GM12878 (cell line): ENCODE measurements at regions not wholly inside any gene's neighbourhood (a gene's known extent, or its start where the extent isn't known, plus 50 kb on each side); places are given as distances from the start of the nearest gene placed in this dataset.

Experiments used
- ATAC-seq: fragments of 200-7000 bp; cut with Tn5 transposase; 3 replicates; pipeline ENCODE4 v1.9.1; 2020; ENCODE audit warnings: mild to moderate bottlenecking, moderate library complexity
- BruUV-seq: library from RNA; stranded (reverse); fragments of 400-500 nt; replicated peaks from 2 replicates; lab custom pipeline; 2021; lab: Mats Ljungman, UMichigan
- CTCF ChIA-PET: fragments of 300-600 bp; sonication (Branson Sonifier 250); formaldehyde crosslinking; extraction: SDS; loops from one replicate; lab custom pipeline; 2021; ENCODE audit warnings: inconsistent platforms; lab: Yijun Ruan, JAX
- POLR2A ChIA-PET: fragments of 350-600 bp; formaldehyde crosslinking; extraction: SDS; loops from one replicate; lab custom pipeline; 2021; ENCODE audit warnings: inconsistent platforms; lab: Charles Lee
- RAD21 ChIA-PET: fragments of 300-600 bp; sonication (Branson Sonifier 250); formaldehyde crosslinking; loops from one replicate; lab custom pipeline; 2023; ENCODE audit warnings: antibody characterized with exemption; ENCODE audit not compliant: unreplicated experiment; lab: Charles Lee
- SMC1A ChIA-PET: fragments of 300-600 bp; sonication (Branson Sonifier 250); formaldehyde crosslinking; loops from one replicate; lab custom pipeline; 2023; ENCODE audit not compliant: unreplicated experiment, uncharacterized antibody; lab: Charles Lee
- DNase-seq: peaks from one replicate; pipeline ENCODE4 v3.0.0-alpha.2; 2011; ENCODE audit warnings: low read depth, low spot score
- FAIRE-seq: peaks from 3 replicates; lab custom pipeline; 2011; peaks lifted over from hg19 to GRCh38; lab: Jason Lieb, UNC
- H2AFZ ChIP-seq: 2 replicates; pipeline ENCODE4 v1.6.0; 2011; ENCODE audit warnings: low read depth, low read length, control low read depth; ENCODE audit not compliant: control insufficient read depth
- H3K27ac ChIP-seq: 2 replicates; pipeline ENCODE4 v1.5.1; 2011; ENCODE audit warnings: control low read depth; ENCODE audit not compliant: control insufficient read depth, insufficient read depth
- H3K27me3 ChIP-seq, 2 experiments: replicated peaks in 1 of 2; 2 replicates each; pipeline versions ENCODE4 v1.6.0 to v1.6.1; 2011; ENCODE audit warnings: low read length in 1 of 2; ENCODE audit not compliant: control insufficient read depth in 2 of 2, insufficient read depth in 2 of 2
- H3K36me3 ChIP-seq, 2 experiments: 2 replicates each; pipeline ENCODE4 v1.5.1; 2011; ENCODE audit warnings: low read length in 1 of 2; ENCODE audit not compliant: control insufficient read depth in 2 of 2, insufficient read depth in 2 of 2
- H3K4me1 ChIP-seq: 2 replicates; pipeline ENCODE4 v1.6.1; 2011; ENCODE audit warnings: mild to moderate bottlenecking, low read length, moderate library complexity, mixed read lengths; ENCODE audit not compliant: control insufficient read depth, insufficient read depth
- H3K4me2 ChIP-seq: 2 replicates; pipeline ENCODE4 v1.6.0; 2011; ENCODE audit warnings: control low read depth; ENCODE audit not compliant: control insufficient read depth, insufficient read depth
- H3K4me3 ChIP-seq: fragments of 200-600 bp; sonication (generic); 2 replicates; pipeline ENCODE4 v1.5.1; 2016
- H3K79me2 ChIP-seq: 2 replicates; pipeline ENCODE4 v1.6.0; 2011; ENCODE audit warnings: low read length; ENCODE audit not compliant: control insufficient read depth, insufficient read depth
- H3K9ac ChIP-seq: 2 replicates; pipeline ENCODE4 v1.8.0; 2011; ENCODE audit warnings: low read length, control low read depth, mixed read lengths; ENCODE audit not compliant: control insufficient read depth, insufficient read depth
- H3K9me3 ChIP-seq: replicated peaks from 3 replicates; pipeline ENCODE4 v1.5.1; 2011; ENCODE audit warnings: mild to moderate bottlenecking, low read length; ENCODE audit not compliant: control insufficient read depth, insufficient read depth
- H4K20me1 ChIP-seq: 2 replicates; pipeline ENCODE4 v1.6.0; 2011; ENCODE audit not compliant: control insufficient read depth, insufficient read depth
- CBX5 ChIP-seq: sonication (generic); IDR thresholded peaks from 2 replicates; pipeline ENCODE4 v1.6.1; 2016; ENCODE audit warnings: low read depth, moderate library complexity, mild to moderate bottlenecking, inconsistent platforms
- CHD4 ChIP-seq: fragments of 200-600 bp; sonication (generic); IDR thresholded peaks from 2 replicates; pipeline ENCODE4 v1.6.1; 2016; ENCODE audit warnings: mild to moderate bottlenecking
- DPF2 ChIP-seq: fragments of 450-650 bp; IDR thresholded peaks from 2 replicates; pipeline ENCODE4 v1.6.1; 2017; ENCODE audit warnings: mild to moderate bottlenecking
- ESRRA ChIP-seq: IDR thresholded peaks from 2 replicates; pipeline ENCODE4 v1.6.1; 2012; ENCODE audit warnings: mild to moderate bottlenecking, low read length, improper control_type of control experiment
- FOXM1 ChIP-seq: IDR thresholded peaks from 2 replicates; pipeline ENCODE4 v1.6.1; 2012; ENCODE audit warnings: low read depth, mild to moderate bottlenecking, inconsistent platforms, low read length, moderate library complexity
- GABPA ChIP-seq: IDR thresholded peaks from 2 replicates; pipeline ENCODE4 v1.6.1; 2014; ENCODE audit warnings: antibody characterized with exemption, low read depth, mild to moderate bottlenecking, inconsistent platforms
- HDGF ChIP-seq: fragments of 450-650 bp; IDR thresholded peaks from 2 replicates; pipeline ENCODE4 v1.6.1; 2016; ENCODE audit warnings: antibody characterized with exemption
- JUNB ChIP-seq: IDR thresholded peaks from 2 replicates; pipeline ENCODE4 v1.6.1; 2016; ENCODE audit warnings: antibody characterized with exemption, mild to moderate bottlenecking
- MYB ChIP-seq: fragments of 150-350 bp; IDR thresholded peaks from 2 replicates; pipeline ENCODE4 v1.6.1; 2014; ENCODE audit warnings: mild to moderate bottlenecking, low read depth, low read length, borderline replicate concordance
- NFIC ChIP-seq: IDR thresholded peaks from 2 replicates; pipeline ENCODE4 v1.6.1; 2012; ENCODE audit warnings: low read depth, mild to moderate bottlenecking, inconsistent platforms, low read length, moderate library complexity
- PML ChIP-seq: IDR thresholded peaks from 2 replicates; pipeline ENCODE4 v1.6.1; 2012; ENCODE audit warnings: low read length, inconsistent platforms
- STAT3 ChIP-seq: IDR thresholded peaks from 2 replicates; pipeline ENCODE4 v1.6.1; 2011; ENCODE audit warnings: low read depth, low read length, improper control_type of control experiment
- WRNIP1 ChIP-seq: IDR thresholded peaks from 2 replicates; pipeline ENCODE4 v1.6.1; 2011; ENCODE audit warnings: low read depth, low read length, improper control_type of control experiment, borderline replicate concordance
- ZNF217 ChIP-seq: fragments of 450-650 bp; IDR thresholded peaks from 2 replicates; pipeline ENCODE4 v1.6.1; 2017; ENCODE audit warnings: antibody characterized with exemption, mild to moderate bottlenecking
- ZNF24 ChIP-seq: fragments of 450-650 bp; IDR thresholded peaks from 2 replicates; pipeline ENCODE4 v1.6.1; 2017; ENCODE audit warnings: antibody characterized with exemption, mild to moderate bottlenecking
- ZNF622 ChIP-seq: fragments of 450-650 bp; IDR thresholded peaks from 2 replicates; pipeline ENCODE4 v1.6.1; 2017; ENCODE audit warnings: mild to moderate bottlenecking, inconsistent platforms
- ZSCAN29 ChIP-seq: fragments of 450-650 bp; IDR thresholded peaks from 2 replicates; pipeline ENCODE4 v1.6.1; 2017; ENCODE audit warnings: mild to moderate bottlenecking, moderate library complexity
- WGBS: methylation state at CpG from one replicate; pipeline ENCODE4 v1.1.6; 2016; ENCODE audit warnings: low lambda C conversion rate; ENCODE audit not compliant: insufficient replicate concordance, insufficient coverage; ENCODE audit errors: missing lambda C conversion rate; 5-methylcytosine and 5-hydroxymethylcytosine counted together
- in situ Hi-C: fragments of 300-500 bp; cut with MboI; formaldehyde crosslinking; loops from 9 replicates; pipeline ENCODE4 v1.14.3; 2018; ENCODE audit warnings: mixed read lengths
- intact Hi-C: fragments of 100-400 bp; cut with micrococcal nuclease; formaldehyde crosslinking; loops from one replicate; pipeline ENCODE4 v1.14.2; 2022; ENCODE audit not compliant: unreplicated experiment

DNA sequence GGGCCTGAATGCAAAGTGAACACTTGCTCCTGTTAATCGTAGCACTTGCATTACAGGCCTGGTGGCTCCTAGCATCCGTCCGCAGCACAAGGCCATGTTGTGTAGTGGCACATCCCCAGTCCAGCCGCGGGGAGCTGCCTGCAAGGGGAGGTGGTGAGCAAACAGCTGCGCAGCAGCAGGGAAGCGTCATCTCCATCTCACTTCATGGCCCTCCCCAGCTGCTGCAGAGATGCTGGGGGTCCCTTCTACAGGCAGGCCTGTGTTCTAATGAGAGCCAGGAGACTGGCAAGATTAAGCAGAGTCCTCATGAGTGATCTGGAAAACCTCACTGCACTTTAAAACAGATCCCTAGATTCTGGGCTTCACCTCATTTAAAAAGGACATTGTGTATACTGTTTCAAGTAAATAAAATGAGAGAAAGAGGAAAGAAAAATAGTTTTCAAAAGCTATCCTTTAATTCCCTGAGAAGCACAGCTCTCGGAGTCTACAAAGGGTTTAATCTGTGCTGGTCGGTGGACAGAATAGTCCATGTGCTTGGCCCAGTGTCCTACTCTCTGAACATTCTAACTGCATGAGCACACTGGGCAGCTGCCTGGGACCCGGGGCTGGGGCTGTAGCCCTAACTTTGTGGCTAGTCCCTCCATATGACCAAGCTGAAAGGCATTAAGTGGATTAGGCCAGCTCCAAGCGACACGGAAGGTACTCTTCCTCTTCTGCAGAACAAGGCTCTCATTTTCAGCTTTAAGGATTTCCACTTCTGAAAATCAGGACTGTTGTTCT, 125.8 kb downstream of the LY86 start:
- no peak overlapping the region for H3K27ac ChIP-seq
- H4K20me1 ChIP-seq = no peaks in the 10 kb centered on the region
- H3K9ac ChIP-seq = no peak overlapping the region
- H3K9me3 ChIP-seq = no peaks in the 10 kb centered on the region
- no peaks in the 10 kb centered on the region for H3K36me3 ChIP-seq
- CTCF ChIA-PET = no interaction called here
- intact Hi-C loops = no loop called here
- no peak for DNase-seq
- H3K27me3 ChIP-seq = no peaks in the 10 kb centered on the region
- H3K4me1 ChIP-seq = peaks cover 23% of the 10 kb centered on the region
- WGBS = 65% methylated on average over 12 of the region's 12 CpGs
- no peak for FAIRE-seq
- SMC1A ChIA-PET = interaction anchor here (0.8 to 1.2 kb wide), 2 partner anchors 9 to 55 kb away, joined by 3 to 4 read pairs; no protein-coding TSS in a partner anchor
- no peak for ATAC-seq
- H2AFZ ChIP-seq = no peak overlapping the region
- no TSS peak for BruUV-seq
- RAD21 ChIA-PET = no interaction called here
- H3K4me2 ChIP-seq = no peak overlapping the region
- in situ Hi-C loops = no loop called here
- H3K79me2 ChIP-seq = no peaks in the 10 kb centered on the region
- POLR2A ChIA-PET = no interaction called here
- TF ChIP-seq MYB (no peak), FOXM1 (no peak), CBX5 (no peak), ZNF622 (no peak), NFIC (no peak), HDGF (no peak), ESRRA (no peak), DPF2 (no peak), ZNF217 (no peak), ZNF24 (no peak), GABPA (no peak), STAT3 (no peak), WRNIP1 (no peak), JUNB (no peak), ZSCAN29 (no peak), CHD4 (no peak), PML (no peak)
- H3K4me3 ChIP-seq = no peak overlapping the region
